ENCODE measurements at regions not wholly inside any gene's neighbourhood (a gene's known extent, or its start where the extent isn't known, plus 50 kb on each side); places are given as distances from the start of the nearest gene placed in this dataset.

- Mint-ChIP-seq H3K4me1 (no peaks in the 10 kb centered on the region), H3K4me3 (no peak overlapping the region), H3K27me3 (ENCODE audit: low read depth in 3 of 3) (peaks cover 0 to 2% (median 0%) of the 10 kb centered on the region in 3 donors), H3K9me3 (peaks cover 0 to 8% (median 2%) of the 10 kb centered on the region in 7 donors), H3K27ac (no peak overlapping the region), H3K36me3 (no peaks in the 10 kb centered on the region)
- no peak for TF ChIP-seq CTCF (IDR thresholded peaks at IDR 0.05)
- H3K36me3 ChIP-seq (replicated peaks in 1 of 2; ENCODE audit: control insufficient read depth in 1 of 2, insufficient read depth in 2 of 2, low read length in 2 of 2) = no peaks in the 10 kb centered on the region
- H3K4me2 ChIP-seq (replicated peaks; ENCODE audit: extremely low read depth, low read length, poor library complexity, severe bottlenecking) = no peak overlapping the region
- H4K20me1 ChIP-seq (ENCODE audit: insufficient read depth, low read length) = no peaks in the 10 kb centered on the region
- intact Hi-C loops (cut with micrococcal nuclease) = no loop called here
- no peaks in the 10 kb centered on the region for H3K79me2 ChIP-seq (ENCODE audit: insufficient read depth, low read length)
- H3K27me3 ChIP-seq (ENCODE audit: control insufficient read depth in 2 of 2, insufficient read depth in 2 of 2, low read length in 2 of 2) = no peaks in the 10 kb centered on the region
- no peaks in the 10 kb centered on the region for H3K4me1 ChIP-seq (ENCODE audit: control insufficient read depth in 1 of 2, insufficient read depth in 2 of 2, low read length in 2 of 2)
- peaks cover 0 to 8% of the 10 kb centered on the region in 2 donors for H3K9me3 ChIP-seq (replicated peaks in 1 of 2; ENCODE audit: control insufficient read depth in 1 of 2, insufficient read depth in 1 of 2, low read length in 2 of 2)
- no peak overlapping the region for H3K9ac ChIP-seq (ENCODE audit: insufficient read depth, low read length, poor library complexity, severe bottlenecking)
- H2AFZ ChIP-seq (ENCODE audit: insufficient read depth, low read depth, low read length, poor library complexity, severe bottlenecking) = no peak overlapping the region
- no peak overlapping the region for H3K27ac ChIP-seq (ENCODE audit: low read depth in 1 of 2, low read length in 2 of 2)
- no peak for DNase-seq
- H3K4me3 ChIP-seq (replicated peaks in 1 of 3; ENCODE audit: low read depth in 2 of 3, low read length in 3 of 3) = no peak overlapping the region
Measured at GRCh38 chr15:53159458-53159857, 369.3 kb upstream of the ONECUT1 start.

- H3K9ac ChIP-seq (ENCODE audit: insufficient read depth, low read length, poor library complexity, severe bottlenecking) = no peak overlapping the region
- intact Hi-C loops (cut with micrococcal nuclease) = no loop called here
- no peak for TF ChIP-seq CTCF (IDR thresholded peaks at IDR 0.05)
- H3K4me3 ChIP-seq (replicated peaks in 1 of 3; ENCODE audit: low read depth in 2 of 3, low read length in 3 of 3) = no peak overlapping the region
- H3K27me3 ChIP-seq (ENCODE audit: control insufficient read depth in 2 of 2, insufficient read depth in 2 of 2, low read length in 2 of 2) = no peaks in the 10 kb centered on the region
- Mint-ChIP-seq H3K36me3 (no peaks in the 10 kb centered on the region), H3K27me3 (ENCODE audit: low read depth in 3 of 3) (peaks cover 0 to 2% (median 0%) of the 10 kb centered on the region in 3 donors), H3K9me3 (peaks cover 0 to 6% (median 2%) of the 10 kb centered on the region in 7 donors), H3K27ac (no peak overlapping the region), H3K4me3 (no peak overlapping the region), H3K4me1 (no peaks in the 10 kb centered on the region)
- no peaks in the 10 kb centered on the region for H3K4me1 ChIP-seq (ENCODE audit: control insufficient read depth in 1 of 2, insufficient read depth in 2 of 2, low read length in 2 of 2)
- WGBS (ENCODE audit: insufficient coverage) = 94% methylated on average over 2 of the region's 3 CpGs
- H4K20me1 ChIP-seq (ENCODE audit: insufficient read depth, low read length) = no peaks in the 10 kb centered on the region
- no peak overlapping the region for H3K4me2 ChIP-seq (replicated peaks; ENCODE audit: extremely low read depth, low read length, poor library complexity, severe bottlenecking)
- H2AFZ ChIP-seq (ENCODE audit: insufficient read depth, low read depth, low read length, poor library complexity, severe bottlenecking) = no peak overlapping the region
- H3K9me3 ChIP-seq (replicated peaks in 1 of 2; ENCODE audit: control insufficient read depth in 1 of 2, insufficient read depth in 1 of 2, low read length in 2 of 2) = peaks cover 0 to 8% of the 10 kb centered on the region in 2 donors
- no peaks in the 10 kb centered on the region for H3K79me2 ChIP-seq (ENCODE audit: insufficient read depth, low read length)
- no peak for DNase-seq
- H3K27ac ChIP-seq (ENCODE audit: low read depth in 1 of 2, low read length in 2 of 2) = no peak overlapping the region
- no peaks in the 10 kb centered on the region for H3K36me3 ChIP-seq (replicated peaks in 1 of 2; ENCODE audit: control insufficient read depth in 1 of 2, insufficient read depth in 2 of 2, low read length in 2 of 2)
Measured at GRCh38 chr15:53158995-53159394, 368.9 kb upstream of the ONECUT1 start.

Data from CD14-positive monocyte (primary cell).